ENCODE measurements at regions not wholly inside any gene's neighbourhood (a gene's known extent, or its start where the extent isn't known, plus 50 kb on each side); places are given as distances from the start of the nearest gene placed in this dataset.

GRCh38 chr9:22911632-22912031 is 465.0 kb downstream of the DMRTA1 start:
- no peak for TF ChIP-seq POLR2A (IDR thresholded peaks at IDR 0.05; ENCODE audit: low read depth)
- no peak for TF ChIP-seq EP300 (IDR thresholded peaks at IDR 0.05)

Measured in esophagus muscularis mucosa (tissue), 2 donors.